CD14-positive monocyte (primary cell): ENCODE measurements at regions not wholly inside any gene's neighbourhood (a gene's known extent, or its start where the extent isn't known, plus 50 kb on each side); places are given as distances from the start of the nearest gene placed in this dataset.

Experiments used
- DNase-seq, 3 donors: peaks; one replicate each; pipeline ENCODE4 v3.0.0-alpha.2; 2011 to 2022
- H2AFZ ChIP-seq: 2 replicates; pipeline ENCODE4 v1.6.0; 2012; ENCODE audit warnings: mild to moderate bottlenecking, low read depth, low read length, inconsistent platforms; ENCODE audit not compliant: insufficient read depth, poor library complexity, severe bottlenecking
- H3K27ac ChIP-seq, 2 donors: 1 replicate in 1 of 2; 2 replicates in 1 of 2; pipeline ENCODE4 v1.5.1; 2012 to 2013; ENCODE audit warnings: low read length in 2 of 2, control low read depth in 1 of 2, inconsistent platforms in 1 of 2, low read depth in 1 of 2, mild to moderate bottlenecking in 1 of 2
- H3K27me3 ChIP-seq, 2 donors: one replicate each; pipeline versions ENCODE4 v1.6.0 to v1.6.1; 2011 to 2013; ENCODE audit warnings: low read length in 2 of 2; ENCODE audit not compliant: control insufficient read depth in 2 of 2, insufficient read depth in 2 of 2
- H3K36me3 ChIP-seq, 2 donors: replicated peaks in 1 of 2; 1 replicate in 1 of 2; 2 replicates in 1 of 2; pipeline versions ENCODE4 v1.5.1 to v1.6.1; 2012 to 2013; ENCODE audit warnings: low read length in 2 of 2, control low read depth in 1 of 2, inconsistent platforms in 1 of 2, mild to moderate bottlenecking in 1 of 2; ENCODE audit not compliant: insufficient read depth in 2 of 2, control insufficient read depth in 1 of 2
- H3K4me1 ChIP-seq, 2 donors: 1 replicate in 1 of 2; 2 replicates in 1 of 2; pipeline versions ENCODE4 v1.5.1 to v1.6.1; 2012 to 2013; ENCODE audit warnings: low read length in 2 of 2, control low read depth in 1 of 2, inconsistent platforms in 1 of 2, mild to moderate bottlenecking in 1 of 2, moderate library complexity in 1 of 2; ENCODE audit not compliant: insufficient read depth in 2 of 2, control insufficient read depth in 1 of 2
- H3K4me2 ChIP-seq: replicated peaks from 2 replicates; pipeline ENCODE3; 2012; ENCODE audit warnings: low read length, moderate library complexity, mild to moderate bottlenecking; ENCODE audit not compliant: poor library complexity, severe bottlenecking; ENCODE audit errors: extremely low read depth
- H3K4me3 ChIP-seq, 3 experiments: fragments of 200-600 bp in 1 of 3; sonication (generic) in 1 of 3; replicated peaks in 1 of 3; 1 replicate in 2 of 3; 2 replicates in 1 of 3; pipeline ENCODE4 v1.5.1; 2011 to 2013; ENCODE audit warnings: low read length in 3 of 3, mild to moderate bottlenecking in 3 of 3, control low read depth in 2 of 3, low read depth in 2 of 3, inconsistent platforms in 1 of 3, moderate library complexity in 1 of 3
- H3K79me2 ChIP-seq: 2 replicates; pipeline ENCODE4 v1.6.0; 2012; ENCODE audit warnings: mild to moderate bottlenecking, control low read depth, inconsistent platforms, low read length, moderate library complexity; ENCODE audit not compliant: insufficient read depth
- H3K9ac ChIP-seq: 2 replicates; pipeline ENCODE4 v1.6.0; 2017; ENCODE audit warnings: low read length, mild to moderate bottlenecking; ENCODE audit not compliant: insufficient read depth, poor library complexity, severe bottlenecking
- H3K9me3 ChIP-seq, 2 donors: replicated peaks in 1 of 2; 1 replicate in 1 of 2; 2 replicates in 1 of 2; pipeline versions ENCODE4 v1.5.1 to v1.6.1; 2012 to 2013; ENCODE audit warnings: low read length in 2 of 2, control low read depth in 1 of 2; ENCODE audit not compliant: control insufficient read depth in 1 of 2, insufficient read depth in 1 of 2
- H4K20me1 ChIP-seq: 2 replicates; pipeline ENCODE4 v1.6.0; 2012; ENCODE audit warnings: mild to moderate bottlenecking, low read length, control low read depth, moderate library complexity; ENCODE audit not compliant: insufficient read depth
- H3K27ac Mint-ChIP-seq, 7 donors: one replicate each; pipeline ENCODE4 v1.8.0; 2020; ENCODE audit warnings: mild to moderate bottlenecking in 7 of 7, mixed read lengths in 7 of 7, moderate library complexity in 6 of 7, inconsistent platforms in 2 of 7
- H3K27me3 Mint-ChIP-seq, 3 donors: one replicate each; pipeline ENCODE4 v1.8.0; 2021 to 2022; ENCODE audit warnings: low read depth in 3 of 3, mild to moderate bottlenecking in 3 of 3, mixed read lengths in 3 of 3, moderate library complexity in 3 of 3, inconsistent platforms in 1 of 3
- H3K36me3 Mint-ChIP-seq, 2 donors: one replicate each; pipeline ENCODE4 v1.8.0; 2020; ENCODE audit warnings: mixed read lengths in 2 of 2, inconsistent platforms in 1 of 2, mild to moderate bottlenecking in 1 of 2
- H3K4me1 Mint-ChIP-seq: one replicate; pipeline ENCODE4 v1.8.0; 2020; ENCODE audit warnings: mild to moderate bottlenecking, mixed read lengths
- H3K4me3 Mint-ChIP-seq, 2 donors: one replicate each; pipeline ENCODE4 v1.8.0; 2020; ENCODE audit warnings: mild to moderate bottlenecking in 2 of 2, mixed read lengths in 2 of 2, moderate library complexity in 1 of 2
- H3K9me3 Mint-ChIP-seq, 7 donors: one replicate each; pipeline ENCODE4 v1.8.0; 2020 to 2022; ENCODE audit warnings: mixed read lengths in 7 of 7, mild to moderate bottlenecking in 6 of 7, moderate library complexity in 6 of 7, inconsistent platforms in 2 of 7
- CTCF ChIP-seq: fragments of 200-600 bp; IDR thresholded peaks from one replicate; pipeline ENCODE4 v1.8.0; 2022; ENCODE audit warnings: antibody characterized with exemption, mild to moderate bottlenecking
- WGBS: methylation state at CpG from one replicate; pipeline ENCODE4 v1.1.5; 2013; ENCODE audit warnings: missing lambda C conversion rate; ENCODE audit not compliant: insufficient coverage; 5-methylcytosine and 5-hydroxymethylcytosine counted together
- intact Hi-C, 2 donors: fragments of 100-400 bp; cut with micrococcal nuclease; formaldehyde crosslinking; loops; one replicate each; pipeline versions ENCODE4 v1.15.0 to v1.15.1; 2023

- whole genome bisulfite sequencing: 73% methylated on average over 2 of the region's 3 CpGs
- peaks cover 0 to 6% (median 2%) of the 10 kb centered on the region in 7 donors for H3K9me3 Mint-ChIP-seq
- DNase-seq: no peak
These were observed 604.9 kb upstream of the ADARB2 start for GRCh38 chr10:2342206-2342605.

GRCh38 chr10:2340831-2341647, 603.7 kb upstream of the ADARB2 start:
- no peaks in the 10 kb centered on the region for H4K20me1 ChIP-seq
- H3K9ac ChIP-seq: no peak overlapping the region
- 69% methylated on average over 6 of the region's 11 CpGs for WGBS
- Mint-ChIP-seq H3K27me3 (peaks cover 0 to 2% (median 0%) of the 10 kb centered on the region in 3 donors), H3K4me3 (no peak overlapping the region), H3K27ac (no peak overlapping the region), H3K36me3 (no peaks in the 10 kb centered on the region), H3K9me3 (peaks cover 0 to 4% (median 2%) of the 10 kb centered on the region in 7 donors), H3K4me1 (no peaks in the 10 kb centered on the region)
- H2AFZ ChIP-seq: no peak overlapping the region
- no peak overlapping the region for H3K4me3 ChIP-seq
- no peak for DNase-seq
- intact Hi-C loops: no loop called here
- H3K27me3 ChIP-seq: no peaks in the 10 kb centered on the region
- no peak overlapping the region for H3K4me2 ChIP-seq
- H3K27ac ChIP-seq: no peak overlapping the region
- no peak for TF ChIP-seq CTCF
- H3K79me2 ChIP-seq: no peaks in the 10 kb centered on the region
- H3K9me3 ChIP-seq: peaks cover 0 to 3% of the 10 kb centered on the region in 2 donors
- H3K4me1 ChIP-seq: no peaks in the 10 kb centered on the region
- no peaks in the 10 kb centered on the region for H3K36me3 ChIP-seq

More at GRCh38 chr10:2342206-2342605, 604.9 kb upstream of the ADARB2 start:
- no peak for TF ChIP-seq CTCF
- H3K36me3 ChIP-seq: no peaks in the 10 kb centered on the region
- no peak overlapping the region for H3K4me2 ChIP-seq
- H3K4me3 Mint-ChIP-seq: no peak overlapping the region
- H3K27me3 ChIP-seq: no peaks in the 10 kb centered on the region
- no peak overlapping the region for H3K4me3 ChIP-seq
- H3K27ac ChIP-seq: no peak overlapping the region
- no peaks in the 10 kb centered on the region for H3K36me3 Mint-ChIP-seq
- H3K27me3 Mint-ChIP-seq: peaks cover 0 to 2% (median 0%) of the 10 kb centered on the region in 3 donors
- no peak overlapping the region for H2AFZ ChIP-seq
- H3K27ac Mint-ChIP-seq: no peak overlapping the region
- no peaks in the 10 kb centered on the region for H3K4me1 ChIP-seq
- H3K79me2 ChIP-seq: no peaks in the 10 kb centered on the region
- no peaks in the 10 kb centered on the region for H3K9me3 ChIP-seq
- no peaks in the 10 kb centered on the region for H4K20me1 ChIP-seq
- no peaks in the 10 kb centered on the region for H3K4me1 Mint-ChIP-seq
- H3K9ac ChIP-seq: no peak overlapping the region
- intact Hi-C loops: no loop called here
